GM12874 (cell line): ENCODE measurements at regions not wholly inside any gene's neighbourhood (a gene's known extent, or its start where the extent isn't known, plus 50 kb on each side); places are given as distances from the start of the nearest gene placed in this dataset.

Experiments used
- TF ChIP-seq, protein P1 (sequence below): IDR thresholded peaks from 2 replicates; pipeline ENCODE4 v1.5.1; 2011; ENCODE audit warnings: low read depth, mild to moderate bottlenecking, control low read depth, low read length, moderate library complexity; ENCODE audit not compliant: insufficient read depth

DNA sequence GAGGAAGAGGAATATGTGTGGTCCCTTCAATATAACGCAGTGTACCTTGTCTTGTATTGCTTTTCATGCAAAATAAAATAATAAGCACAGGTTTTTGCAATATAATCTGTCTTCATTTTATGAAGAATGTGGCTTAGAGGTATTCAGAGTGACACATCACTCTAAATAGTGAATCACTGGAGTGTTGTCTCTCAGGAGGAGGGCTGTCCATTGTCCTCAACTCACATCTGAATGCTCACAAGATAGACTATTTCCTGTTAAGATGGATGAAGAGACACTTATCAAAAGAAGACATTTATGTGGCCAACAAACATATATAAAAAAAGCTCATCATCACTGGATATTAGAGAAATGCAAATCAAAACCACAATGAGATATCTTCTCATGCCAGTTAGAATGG lies 1147.5 kb upstream of the C9orf72 start:
- TF ChIP-seq, protein P1, sequence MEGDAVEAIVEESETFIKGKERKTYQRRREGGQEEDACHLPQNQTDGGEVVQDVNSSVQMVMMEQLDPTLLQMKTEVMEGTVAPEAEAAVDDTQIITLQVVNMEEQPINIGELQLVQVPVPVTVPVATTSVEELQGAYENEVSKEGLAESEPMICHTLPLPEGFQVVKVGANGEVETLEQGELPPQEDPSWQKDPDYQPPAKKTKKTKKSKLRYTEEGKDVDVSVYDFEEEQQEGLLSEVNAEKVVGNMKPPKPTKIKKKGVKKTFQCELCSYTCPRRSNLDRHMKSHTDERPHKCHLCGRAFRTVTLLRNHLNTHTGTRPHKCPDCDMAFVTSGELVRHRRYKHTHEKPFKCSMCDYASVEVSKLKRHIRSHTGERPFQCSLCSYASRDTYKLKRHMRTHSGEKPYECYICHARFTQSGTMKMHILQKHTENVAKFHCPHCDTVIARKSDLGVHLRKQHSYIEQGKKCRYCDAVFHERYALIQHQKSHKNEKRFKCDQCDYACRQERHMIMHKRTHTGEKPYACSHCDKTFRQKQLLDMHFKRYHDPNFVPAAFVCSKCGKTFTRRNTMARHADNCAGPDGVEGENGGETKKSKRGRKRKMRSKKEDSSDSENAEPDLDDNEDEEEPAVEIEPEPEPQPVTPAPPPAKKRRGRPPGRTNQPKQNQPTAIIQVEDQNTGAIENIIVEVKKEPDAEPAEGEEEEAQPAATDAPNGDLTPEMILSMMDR, result no peak

DNA sequence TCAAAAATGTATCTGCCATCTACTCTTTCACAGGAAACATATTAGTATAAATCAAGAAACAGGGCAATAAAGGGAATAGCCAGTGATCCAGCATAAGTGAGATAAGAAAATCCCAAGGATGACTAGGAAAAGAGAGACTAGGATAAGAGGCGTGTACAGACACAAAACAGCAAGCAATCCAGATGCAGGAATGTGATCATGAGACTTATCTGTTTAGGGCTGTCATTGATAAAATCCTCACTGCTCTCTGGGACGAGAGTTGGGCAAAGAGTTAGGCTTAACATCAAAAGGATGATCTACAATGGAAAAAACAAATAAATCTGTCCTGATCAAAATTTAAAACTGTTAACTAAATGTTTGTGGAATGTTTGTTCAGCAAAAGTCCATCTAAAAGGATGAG lies 1156.8 kb upstream of the C9orf72 start:
- TF ChIP-seq, protein P1, result no peak

DNA sequence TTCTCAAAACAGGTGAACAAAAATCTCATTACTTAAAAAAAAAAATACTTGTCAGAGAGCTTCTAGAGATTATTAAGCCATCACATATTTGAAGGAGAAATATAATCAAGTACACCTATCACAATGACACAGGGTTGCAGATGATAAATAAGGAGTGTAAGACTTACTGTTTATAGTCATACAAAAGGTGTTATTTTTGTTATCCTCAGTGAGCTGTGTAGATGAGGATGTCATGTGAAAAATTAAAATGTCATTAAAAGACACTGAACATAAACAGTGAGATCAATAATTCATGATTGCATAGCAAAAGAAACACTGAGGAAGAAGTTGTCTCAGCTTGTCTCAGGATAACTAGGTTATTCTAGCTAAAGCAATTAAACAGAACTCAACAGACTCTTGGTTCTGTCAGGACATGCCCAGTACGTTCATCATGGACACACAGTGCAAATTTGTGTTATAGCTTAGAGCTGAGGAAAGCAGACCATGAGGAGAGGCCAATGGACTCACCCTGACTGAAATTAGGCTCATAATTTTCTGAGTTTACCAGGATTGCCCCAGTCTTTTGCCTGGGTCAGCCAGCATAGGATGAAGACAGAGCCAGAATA lies 1162.6 kb upstream of the C9orf72 start:
- TF ChIP-seq, protein P1, result no peak

DNA sequence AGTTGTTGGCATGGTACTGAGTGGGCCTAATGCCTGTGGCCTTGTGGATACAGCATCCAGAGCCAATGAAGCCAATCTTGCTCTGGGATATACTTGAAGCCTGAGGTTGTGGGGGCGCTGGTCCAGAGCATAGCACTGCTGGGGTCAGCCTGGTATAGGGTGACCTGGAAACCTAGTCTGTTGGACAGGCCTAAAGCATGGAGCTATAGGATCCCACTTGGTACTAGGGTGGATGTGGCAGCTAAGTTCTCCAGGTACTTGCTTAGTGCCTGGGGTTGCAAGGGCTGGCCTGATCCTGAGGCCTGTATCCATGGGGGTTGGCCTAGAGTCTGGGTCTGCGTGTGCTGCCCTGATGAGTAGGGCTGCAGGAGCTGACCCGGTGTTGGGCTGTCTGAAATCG lies 1168.2 kb upstream of the C9orf72 start:
- TF ChIP-seq, protein P1, result no peak

DNA sequence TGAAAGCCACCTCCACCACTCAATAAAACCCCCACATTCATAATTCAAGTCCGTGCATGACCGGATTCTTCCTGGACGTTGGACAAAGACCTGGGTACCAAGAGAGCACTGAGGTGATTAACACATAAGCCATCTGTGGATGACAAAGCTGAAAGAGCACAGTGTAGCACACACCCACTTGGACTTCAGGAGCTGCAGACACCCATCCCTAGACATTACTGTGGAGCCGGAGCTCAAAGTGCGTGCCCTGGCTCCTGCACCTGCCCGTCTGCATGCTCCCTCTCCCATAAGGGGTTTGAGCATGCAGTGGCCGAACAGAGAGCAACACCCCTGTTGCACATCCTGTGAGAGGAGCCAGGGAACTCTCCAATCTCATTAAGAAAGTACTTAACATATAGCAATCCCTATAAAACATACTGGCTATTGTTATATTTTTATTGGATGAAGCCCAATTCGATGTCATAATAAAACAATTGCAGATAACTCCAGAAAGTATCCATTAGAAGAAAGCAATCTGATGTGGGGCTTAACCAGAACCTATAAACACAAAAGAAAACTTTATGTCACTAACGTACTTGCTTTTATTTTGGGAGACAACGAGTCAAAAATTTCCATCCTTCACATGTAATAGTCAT lies 1174.2 kb upstream of the C9orf72 start:
- TF ChIP-seq, protein P1, result no peak

DNA sequence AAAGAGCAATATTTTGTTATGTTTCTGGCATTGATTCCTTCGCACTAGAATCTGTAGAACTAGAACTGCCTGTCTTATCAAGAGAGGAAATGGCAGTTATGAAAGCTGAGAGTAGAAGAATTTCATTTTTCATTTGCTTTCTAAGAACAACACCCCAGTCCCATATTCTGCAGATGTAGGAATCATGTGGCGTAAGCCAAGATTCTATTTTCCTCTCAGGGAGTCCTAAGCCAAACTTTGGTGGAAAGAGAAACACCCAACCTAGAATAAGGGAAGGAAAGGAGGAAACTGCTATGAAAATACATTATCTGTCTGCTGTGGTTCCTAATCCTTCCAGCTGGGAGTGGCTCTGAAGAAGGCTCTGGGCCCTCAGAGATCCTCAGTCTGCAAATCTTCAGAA lies 1176.9 kb upstream of the C9orf72 start:
- TF ChIP-seq, protein P1, result no peak

DNA sequence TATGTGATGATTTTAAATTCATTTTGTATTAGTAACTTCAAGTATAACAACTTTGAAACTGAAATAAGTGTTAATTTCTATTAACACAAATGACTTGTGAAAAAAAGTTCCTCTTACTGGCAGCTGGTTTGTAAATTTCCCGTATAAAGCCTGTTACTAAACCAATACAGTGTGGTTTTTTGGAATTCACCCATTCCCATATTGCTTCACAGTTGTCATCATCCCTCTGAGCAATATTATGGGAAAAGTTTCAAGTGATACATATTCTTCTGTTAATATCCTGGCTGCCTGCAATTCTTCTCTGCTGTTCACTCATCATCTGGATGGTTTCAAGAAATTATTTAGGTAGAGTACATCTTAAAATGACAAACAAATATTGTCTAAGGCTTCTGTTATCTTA lies 1185.1 kb upstream of the C9orf72 start:
- TF ChIP-seq, protein P1, result no peak
